Stimulated activated CD8-positive, alpha-beta memory T cell treated with anti-CD3 and anti-CD28 coated beads, Interleukin-7, amount 100 ng/mL, for 4 hours (primary cell): ENCODE measurements at regions not wholly inside any gene's neighbourhood (a gene's known extent, or its start where the extent isn't known, plus 50 kb on each side); places are given as distances from the start of the nearest gene placed in this dataset.
"Not testable (repeated sequence)": the region's sequence is repeated elsewhere in the genome, so short reads cannot be mapped to it uniquely, and the experiment has no call there.

Experiments
- DNase-seq, 2 donors: peaks; one replicate each; pipeline ENCODE4 v3.0.0-alpha.2; 2020; ENCODE audit warnings: low read depth in 2 of 2

- DNase-seq, result no peak
Measured at GRCh38 chr1:47661040-47661439, 223.2 kb downstream of the FOXD2 start.

- DNase-seq, result no peak
Measured at GRCh38 chr1:47662068-47662467, 224.2 kb downstream of the FOXD2 start.

- no peak for DNase-seq
Measured at GRCh38 chr1:47663286-47663685, 225.4 kb downstream of the FOXD2 start.

- no peak for DNase-seq
Measured at GRCh38 chr1:47664356-47664755, 226.5 kb downstream of the FOXD2 start.

GRCh38 chr1:47664896-47665295 lies 227.1 kb downstream of the FOXD2 start:
- not testable (repeated sequence) for DNase-seq

GRCh38 chr1:47669081-47669585 lies 231.3 kb downstream of the FOXD2 start:
- no peak for DNase-seq

- DNase-seq, result no peak
Measured at GRCh38 chr1:47672622-47673021, 234.8 kb downstream of the FOXD2 start.

GRCh38 chr1:47674189-47674588 lies 236.3 kb downstream of the FOXD2 start:
- DNase-seq, result no peak

GRCh38 chr1:47675047-47675675 lies 237.3 kb downstream of the FOXD2 start:
- DNase-seq, result no peak

- DNase-seq, result no peak
Measured at GRCh38 chr1:47675721-47676120, 237.9 kb downstream of the FOXD2 start.

- no peak for DNase-seq
Measured at GRCh38 chr1:47676311-47677054, 238.6 kb downstream of the FOXD2 start.

- no peak for DNase-seq
Measured at GRCh38 chr1:47677241-47677940, 239.5 kb downstream of the FOXD2 start.

- DNase-seq, result no peak
Measured at GRCh38 chr1:47678464-47678980, 240.7 kb downstream of the FOXD2 start.

GRCh38 chr1:47679301-47679791 lies 241.5 kb downstream of the FOXD2 start:
- DNase-seq, result no peak

GRCh38 chr1:47679826-47680225 lies 242.0 kb downstream of the FOXD2 start:
- DNase-seq, result no peak

GRCh38 chr1:47680815-47681475 lies 243.1 kb downstream of the FOXD2 start:
- no peak for DNase-seq

GRCh38 chr1:47681735-47682134 lies 243.9 kb downstream of the FOXD2 start:
- no peak for DNase-seq

- DNase-seq, result no peak
Measured at GRCh38 chr1:47682198-47682597, 244.4 kb downstream of the FOXD2 start.

- DNase-seq, result no peak
Measured at GRCh38 chr1:47682786-47683350, 245.0 kb downstream of the FOXD2 start.

GRCh38 chr1:47683401-47683800 lies 245.6 kb downstream of the FOXD2 start:
- DNase-seq, result no peak

GRCh38 chr1:47684518-47684917 lies 246.7 kb downstream of the FOXD2 start:
- no peak for DNase-seq
